ENCODE measurements at regions not wholly inside any gene's neighbourhood (a gene's known extent, or its start where the extent isn't known, plus 50 kb on each side); places are given as distances from the start of the nearest gene placed in this dataset.
A peak's percentile ranks its signal among the peaks of the same experiment; 100 is the strongest.

DNA sequence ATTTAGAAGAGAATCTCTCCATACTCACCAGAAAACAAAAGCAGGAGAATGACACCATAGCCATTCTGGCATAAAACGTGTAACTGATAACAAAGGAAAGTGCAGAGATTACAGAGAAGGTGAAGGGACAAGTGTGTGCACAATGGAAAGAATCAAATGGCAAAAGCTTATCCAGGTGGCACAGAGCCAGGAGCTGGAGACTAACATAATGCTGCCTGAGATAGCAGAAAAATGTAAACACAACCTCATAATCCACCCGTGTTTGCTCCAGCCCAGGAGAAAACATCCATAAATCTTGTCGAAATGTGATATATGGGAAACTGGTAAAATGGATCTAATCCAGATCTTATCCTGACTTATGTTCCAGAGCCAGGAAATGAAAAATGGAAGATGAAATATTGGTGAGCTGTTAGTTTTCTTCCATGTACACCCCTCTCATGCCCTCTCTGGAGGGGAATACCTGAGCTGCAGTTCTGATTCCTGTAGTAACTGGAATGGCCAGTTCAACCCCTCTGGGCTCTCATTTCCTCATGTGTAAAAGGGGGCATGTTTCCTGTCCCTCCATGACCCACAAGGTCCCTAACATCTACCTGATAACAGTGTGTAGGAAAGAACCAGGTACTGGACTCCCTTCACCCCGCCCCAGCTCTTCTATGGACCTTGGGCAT, 212.3 kb upstream of the DAPK1 start:
- peaks cover 4% of the 10 kb centered on the region for H3K9me3 Mint-ChIP-seq (ENCODE audit: low read depth)
- DNase-seq (ENCODE audit: low spot score), result no peak
- H3K4me1 Mint-ChIP-seq (ENCODE audit: low read depth), result peaks cover 68% of the 10 kb centered on the region
- no peaks in the 10 kb centered on the region for H3K27me3 Mint-ChIP-seq (ENCODE audit: low read depth)
- no peaks in the 10 kb centered on the region for H3K36me3 Mint-ChIP-seq (ENCODE audit: low read depth)
- H3K4me3 Mint-ChIP-seq (ENCODE audit: unreplicated experiment), result no peak overlapping the region
- TF ChIP-seq, protein P1, sequence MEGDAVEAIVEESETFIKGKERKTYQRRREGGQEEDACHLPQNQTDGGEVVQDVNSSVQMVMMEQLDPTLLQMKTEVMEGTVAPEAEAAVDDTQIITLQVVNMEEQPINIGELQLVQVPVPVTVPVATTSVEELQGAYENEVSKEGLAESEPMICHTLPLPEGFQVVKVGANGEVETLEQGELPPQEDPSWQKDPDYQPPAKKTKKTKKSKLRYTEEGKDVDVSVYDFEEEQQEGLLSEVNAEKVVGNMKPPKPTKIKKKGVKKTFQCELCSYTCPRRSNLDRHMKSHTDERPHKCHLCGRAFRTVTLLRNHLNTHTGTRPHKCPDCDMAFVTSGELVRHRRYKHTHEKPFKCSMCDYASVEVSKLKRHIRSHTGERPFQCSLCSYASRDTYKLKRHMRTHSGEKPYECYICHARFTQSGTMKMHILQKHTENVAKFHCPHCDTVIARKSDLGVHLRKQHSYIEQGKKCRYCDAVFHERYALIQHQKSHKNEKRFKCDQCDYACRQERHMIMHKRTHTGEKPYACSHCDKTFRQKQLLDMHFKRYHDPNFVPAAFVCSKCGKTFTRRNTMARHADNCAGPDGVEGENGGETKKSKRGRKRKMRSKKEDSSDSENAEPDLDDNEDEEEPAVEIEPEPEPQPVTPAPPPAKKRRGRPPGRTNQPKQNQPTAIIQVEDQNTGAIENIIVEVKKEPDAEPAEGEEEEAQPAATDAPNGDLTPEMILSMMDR (IDR thresholded peaks at IDR 0.05), result no peak
- H3K27ac Mint-ChIP-seq (ENCODE audit: unreplicated experiment), result no peak overlapping the region

DNA sequence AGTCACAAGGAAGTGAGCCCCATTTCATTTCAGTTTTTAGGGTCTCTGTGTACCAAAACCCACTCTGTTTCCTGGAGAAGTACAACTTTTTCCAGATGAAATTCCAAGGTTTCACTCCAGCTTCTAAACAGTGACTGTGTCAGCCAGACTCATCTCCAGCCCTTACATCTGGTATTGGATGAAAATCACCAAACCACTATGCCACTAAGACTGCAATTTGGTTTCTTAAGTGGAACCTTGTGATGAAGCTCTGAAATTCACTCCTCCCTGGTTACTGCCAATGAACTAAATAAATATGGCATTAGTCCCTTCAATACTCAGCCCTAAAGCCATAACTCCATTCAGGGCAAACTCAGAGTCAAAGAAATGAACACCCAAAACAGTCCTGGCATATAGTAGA, 211.2 kb upstream of the DAPK1 start:
- DNase-seq (ENCODE audit: low spot score), result no peak
- TF ChIP-seq, protein P1 (IDR thresholded peaks at IDR 0.05), result no peak
- Mint-ChIP-seq H3K4me1 (ENCODE audit: low read depth) (peaks cover 68% of the 10 kb centered on the region), H3K4me3 (ENCODE audit: unreplicated experiment) (no peak overlapping the region), H3K36me3 (ENCODE audit: low read depth) (peaks cover under 1% of the 10 kb centered on the region), H3K27ac (ENCODE audit: unreplicated experiment) (no peak overlapping the region), H3K9me3 (ENCODE audit: low read depth) (peaks cover 5% of the 10 kb centered on the region), H3K27me3 (ENCODE audit: low read depth) (no peaks in the 10 kb centered on the region)

DNA sequence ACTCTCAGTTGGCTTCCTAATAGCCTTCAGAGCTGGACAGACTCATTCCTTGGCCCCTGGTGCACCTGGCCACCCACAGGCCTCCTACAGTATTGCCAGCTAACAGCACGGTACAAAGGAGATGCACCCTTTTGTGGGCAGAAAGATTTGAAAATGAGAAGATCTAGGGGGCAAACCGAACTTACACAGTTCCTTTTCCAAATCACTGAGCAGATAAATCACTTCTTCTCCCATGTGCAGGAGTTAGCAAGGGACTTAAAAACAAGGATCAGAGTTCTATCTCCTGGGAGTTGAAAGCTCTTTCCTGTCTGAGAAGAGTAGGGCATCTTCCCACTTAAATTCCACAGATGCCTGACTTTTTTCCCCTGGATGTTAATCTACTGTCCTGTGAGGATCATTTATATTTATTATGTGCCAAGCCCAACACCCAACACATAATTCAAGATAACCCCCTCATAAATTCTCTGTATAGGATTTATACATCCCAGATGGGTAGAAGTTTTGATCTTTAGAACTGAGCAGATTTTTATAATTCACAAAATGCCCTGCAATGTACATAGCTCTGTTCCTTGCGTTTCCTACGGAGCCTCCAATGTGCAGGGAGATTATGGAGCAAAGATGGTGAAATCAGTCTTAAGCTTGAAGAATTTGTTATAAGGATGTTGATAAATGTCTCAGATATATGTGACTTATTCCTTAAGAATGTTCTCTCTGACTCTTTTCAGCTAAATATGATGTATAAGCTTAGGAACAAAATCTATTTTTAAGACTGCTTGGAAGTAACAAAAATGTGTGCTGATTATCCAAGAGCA, 207.2 kb upstream of the DAPK1 start:
- Mint-ChIP-seq H3K4me3 (ENCODE audit: unreplicated experiment) (no peak overlapping the region), H3K27ac (ENCODE audit: unreplicated experiment) (peak overlapping the region; percentile 89), H3K9me3 (ENCODE audit: low read depth) (peaks cover 14% of the 10 kb centered on the region), H3K27me3 (ENCODE audit: low read depth) (no peaks in the 10 kb centered on the region), H3K36me3 (ENCODE audit: low read depth) (peaks cover 5% of the 10 kb centered on the region), H3K4me1 (ENCODE audit: low read depth) (peaks cover 59% of the 10 kb centered on the region)
- DNase-seq (ENCODE audit: low spot score), result no peak
- TF ChIP-seq, protein P1 (IDR thresholded peaks at IDR 0.05), result peak; percentile 72

DNA sequence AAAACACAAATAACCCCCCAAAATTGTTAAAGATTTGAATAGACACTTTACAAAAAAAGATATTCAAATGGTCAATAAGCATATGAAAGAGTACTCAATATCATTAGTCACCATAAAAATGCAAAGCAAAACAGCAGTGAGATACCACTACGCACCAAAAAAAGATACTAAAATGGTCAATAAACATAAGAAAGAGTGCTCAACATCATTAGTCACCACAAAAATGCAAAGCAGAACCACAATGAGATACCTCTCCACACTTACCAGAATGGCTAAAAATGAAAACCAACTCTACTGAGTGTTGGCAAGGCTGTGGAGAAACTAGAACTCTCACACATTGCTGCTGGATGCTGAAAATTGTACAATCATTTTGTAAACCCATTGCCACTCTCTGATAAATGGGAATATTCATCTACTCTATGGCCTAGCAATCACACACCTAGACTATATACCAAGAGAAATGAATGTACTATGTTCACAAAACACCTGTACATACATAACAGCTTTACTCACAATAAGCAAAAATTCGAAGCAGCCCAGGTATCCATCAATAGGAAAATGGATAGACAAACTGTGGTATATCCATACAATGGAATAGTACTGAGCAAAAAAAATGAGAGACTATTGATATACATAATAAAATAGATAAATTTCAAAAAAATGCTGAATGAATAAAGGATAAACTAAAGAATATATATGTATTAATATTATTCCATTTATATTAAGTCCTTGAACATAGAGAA, 205.0 kb upstream of the DAPK1 start:
- DNase-seq (ENCODE audit: low spot score), result no peak
- no peaks in the 10 kb centered on the region for H3K27me3 Mint-ChIP-seq (ENCODE audit: low read depth)
- TF ChIP-seq, protein P1 (IDR thresholded peaks at IDR 0.05), result no peak
- H3K27ac Mint-ChIP-seq (ENCODE audit: unreplicated experiment), result no peak overlapping the region
- H3K9me3 Mint-ChIP-seq (ENCODE audit: low read depth), result peaks cover 14% of the 10 kb centered on the region
- no peak overlapping the region for H3K4me3 Mint-ChIP-seq (ENCODE audit: unreplicated experiment)
- peaks cover 65% of the 10 kb centered on the region for H3K4me1 Mint-ChIP-seq (ENCODE audit: low read depth)
- peaks cover 5% of the 10 kb centered on the region for H3K36me3 Mint-ChIP-seq (ENCODE audit: low read depth)

DNA sequence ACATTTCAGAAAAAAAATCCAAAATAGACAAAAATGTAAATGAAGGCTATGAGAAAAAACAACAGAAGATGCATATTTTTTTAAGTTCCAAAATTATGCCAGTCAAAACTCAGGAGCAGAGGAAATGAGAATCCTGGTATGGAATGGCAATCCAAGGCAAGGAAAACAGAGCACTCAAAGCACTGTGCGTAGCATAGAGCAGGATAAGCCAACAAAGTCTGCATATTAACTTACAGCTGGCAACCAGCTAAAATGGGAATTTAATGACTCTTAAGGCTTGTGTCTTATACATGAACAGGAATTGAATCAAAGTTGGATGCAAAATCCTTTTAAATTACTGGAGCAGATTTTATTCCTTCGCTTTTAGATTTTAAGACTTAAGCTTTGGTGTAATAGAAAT, 203.5 kb upstream of the DAPK1 start:
- Mint-ChIP-seq H3K9me3 (ENCODE audit: low read depth) (peaks cover 14% of the 10 kb centered on the region), H3K27me3 (ENCODE audit: low read depth) (no peaks in the 10 kb centered on the region), H3K36me3 (ENCODE audit: low read depth) (peaks cover 5% of the 10 kb centered on the region), H3K4me1 (ENCODE audit: low read depth) (peaks cover 61% of the 10 kb centered on the region), H3K4me3 (ENCODE audit: unreplicated experiment) (no peak overlapping the region), H3K27ac (ENCODE audit: unreplicated experiment) (peak overlapping the region; percentile 15)
- TF ChIP-seq, protein P1 (IDR thresholded peaks at IDR 0.05), result no peak
- no peak for DNase-seq (ENCODE audit: low spot score)

Measured in chondrocyte (in vitro differentiated cells).